ENCODE measurements at regions not wholly inside any gene's neighbourhood (a gene's known extent, or its start where the extent isn't known, plus 50 kb on each side); places are given as distances from the start of the nearest gene placed in this dataset.
"Not testable (repeated sequence)": the region's sequence is repeated elsewhere in the genome, so short reads cannot be mapped to it uniquely, and the experiment has no call there.

- Histone ChIP-seq H2BK120ac (ENCODE audit: low read depth, low read length) (no peak overlapping the region), H3K9me3 (ENCODE audit: control insufficient read depth, low read length) (peaks cover 32% of the 10 kb centered on the region), H3K79me1 (replicated peaks; ENCODE audit: low read length, poor library complexity, severe bottlenecking) (no peaks in the 10 kb centered on the region), H3K9ac (ENCODE audit: low read length) (no peak overlapping the region), H2BK15ac (ENCODE audit: low read depth, poor library complexity, severe bottlenecking) (no peak overlapping the region), H3K27me3 (ENCODE audit: control insufficient read depth in 1 of 2, insufficient read depth in 1 of 2, low read length in 2 of 2) (no peaks in the 10 kb centered on the region), H3K18ac (ENCODE audit: low read depth in 1 of 2, low read length in 2 of 2) (no peak overlapping the region), H3K23ac (ENCODE audit: low read length in 2 of 2) (no peak overlapping the region), H2AFZ (ENCODE audit: low read depth, low read length) (no peak overlapping the region), H2AK5ac (ENCODE audit: low read length, severe bottlenecking) (no peak overlapping the region), H3K4ac (ENCODE audit: low read depth in 1 of 2, low read length in 2 of 2) (no peak overlapping the region), H3K4me1 (ENCODE audit: control insufficient read depth, insufficient read depth, low read depth, low read length) (no peaks in the 10 kb centered on the region), H3K36me3 (ENCODE audit: control insufficient read depth in 1 of 2, insufficient read depth in 2 of 2, low read depth in 1 of 2, low read length in 2 of 2) (no peaks in the 10 kb centered on the region), H3K4me3 (ENCODE audit: insufficient read depth in 1 of 2, low read depth in 1 of 2, low read length in 2 of 2) (no peak overlapping the region), H2BK12ac (ENCODE audit: low read length in 2 of 2) (no peak overlapping the region), H3K4me2 (ENCODE audit: low read length, poor library complexity, severe bottlenecking) (no peak overlapping the region), H4K91ac (ENCODE audit: low read length) (no peak overlapping the region), H3K14ac (ENCODE audit: low read length in 2 of 2) (no peak overlapping the region), H3K27ac (ENCODE audit: low read length, poor library complexity, severe bottlenecking) (no peak overlapping the region), H4K8ac (ENCODE audit: low read length) (no peak overlapping the region), H2BK5ac (ENCODE audit: low read depth, low read length, poor library complexity, severe bottlenecking) (no peak overlapping the region)
- DNase-seq, result no peak
- WGBS, result 50% methylated on average over 1 of the region's 2 CpGs
Measured at GRCh38 chr7:63065684-63066083, 933.0 kb upstream of the ZNF722 start.

GRCh38 chr7:63066235-63066634, 932.4 kb upstream of the ZNF722 start:
- H3K27ac ChIP-seq (ENCODE audit: low read length, poor library complexity, severe bottlenecking); H4K91ac ChIP-seq (ENCODE audit: low read length); H2AFZ ChIP-seq (ENCODE audit: low read depth, low read length); H3K4me2 ChIP-seq (ENCODE audit: low read length, poor library complexity, severe bottlenecking); H2BK15ac ChIP-seq (ENCODE audit: low read depth, poor library complexity, severe bottlenecking); H3K9ac ChIP-seq (ENCODE audit: low read length); H2BK120ac ChIP-seq (ENCODE audit: low read depth, low read length); H3K18ac ChIP-seq (ENCODE audit: low read depth in 1 of 2, low read length in 2 of 2); H3K4ac ChIP-seq (ENCODE audit: low read depth in 1 of 2, low read length in 2 of 2); H2AK5ac ChIP-seq (ENCODE audit: low read length, severe bottlenecking); DNase-seq; H2BK12ac ChIP-seq (ENCODE audit: low read length in 2 of 2); H4K8ac ChIP-seq (ENCODE audit: low read length); H3K23ac ChIP-seq (ENCODE audit: low read length in 2 of 2); H3K36me3 ChIP-seq (ENCODE audit: control insufficient read depth in 1 of 2, insufficient read depth in 2 of 2, low read depth in 1 of 2, low read length in 2 of 2); H3K4me3 ChIP-seq (ENCODE audit: insufficient read depth in 1 of 2, low read depth in 1 of 2, low read length in 2 of 2); H2BK5ac ChIP-seq (ENCODE audit: low read depth, low read length, poor library complexity, severe bottlenecking); H3K79me1 ChIP-seq (replicated peaks; ENCODE audit: low read length, poor library complexity, severe bottlenecking); H3K4me1 ChIP-seq (ENCODE audit: control insufficient read depth, insufficient read depth, low read depth, low read length); H3K14ac ChIP-seq (ENCODE audit: low read length in 2 of 2); H3K27me3 ChIP-seq (ENCODE audit: control insufficient read depth in 1 of 2, insufficient read depth in 1 of 2, low read length in 2 of 2): not testable (repeated sequence)
- H3K9me3 ChIP-seq (ENCODE audit: control insufficient read depth, low read length), result peaks cover 37% of the 10 kb centered on the region
- WGBS, result 39% methylated on average over 2 of the region's 4 CpGs

- WGBS, result 89% methylated on average over 42 of the region's 42 CpGs
- Histone ChIP-seq H3K79me1 (replicated peaks; ENCODE audit: low read length, poor library complexity, severe bottlenecking) (no peaks in the 10 kb centered on the region), H3K14ac (ENCODE audit: low read length in 2 of 2) (no peak overlapping the region)
Measured at GRCh38 chr7:63067897-63068585, 930.6 kb upstream of the ZNF722 start.

GRCh38 chr7:63070696-63071095, 928.0 kb upstream of the ZNF722 start:
- Histone ChIP-seq H3K4ac (ENCODE audit: low read depth in 1 of 2, low read length in 2 of 2) (no peak overlapping the region), H2BK120ac (ENCODE audit: low read depth, low read length) (no peak overlapping the region), H3K27me3 (ENCODE audit: control insufficient read depth in 1 of 2, insufficient read depth in 1 of 2, low read length in 2 of 2) (no peaks in the 10 kb centered on the region), H4K8ac (ENCODE audit: low read length) (no peak overlapping the region), H3K4me3 (ENCODE audit: insufficient read depth in 1 of 2, low read depth in 1 of 2, low read length in 2 of 2) (no peak overlapping the region), H2BK12ac (ENCODE audit: low read length in 2 of 2) (no peak overlapping the region), H3K23ac (ENCODE audit: low read length in 2 of 2) (no peak overlapping the region), H3K4me2 (ENCODE audit: low read length, poor library complexity, severe bottlenecking) (no peak overlapping the region), H2BK5ac (ENCODE audit: low read depth, low read length, poor library complexity, severe bottlenecking) (no peak overlapping the region), H3K4me1 (ENCODE audit: control insufficient read depth, insufficient read depth, low read depth, low read length) (no peaks in the 10 kb centered on the region), H3K9me3 (ENCODE audit: control insufficient read depth, low read length) (peaks cover 59% of the 10 kb centered on the region), H3K14ac (ENCODE audit: low read length in 2 of 2) (no peak overlapping the region), H3K27ac (ENCODE audit: low read length, poor library complexity, severe bottlenecking) (no peak overlapping the region), H3K9ac (ENCODE audit: low read length) (no peak overlapping the region), H2AFZ (ENCODE audit: low read depth, low read length) (no peak overlapping the region), H2BK15ac (ENCODE audit: low read depth, poor library complexity, severe bottlenecking) (no peak overlapping the region), H3K36me3 (ENCODE audit: control insufficient read depth in 1 of 2, insufficient read depth in 2 of 2, low read depth in 1 of 2, low read length in 2 of 2) (no peaks in the 10 kb centered on the region), H2AK5ac (ENCODE audit: low read length, severe bottlenecking) (no peak overlapping the region), H3K79me1 (replicated peaks; ENCODE audit: low read length, poor library complexity, severe bottlenecking) (no peaks in the 10 kb centered on the region), H4K91ac (ENCODE audit: low read length) (no peak overlapping the region), H3K18ac (ENCODE audit: low read depth in 1 of 2, low read length in 2 of 2) (no peak overlapping the region)
- 39% methylated on average over 6 of the region's 6 CpGs for WGBS
- DNase-seq, result no peak

More at GRCh38 chr7:63067897-63068585, 930.6 kb upstream of the ZNF722 start:
- no peak overlapping the region for H3K4me2 ChIP-seq (ENCODE audit: low read length, poor library complexity, severe bottlenecking)
- no peak overlapping the region for H4K91ac ChIP-seq (ENCODE audit: low read length)
- no peaks in the 10 kb centered on the region for H3K4me1 ChIP-seq (ENCODE audit: control insufficient read depth, insufficient read depth, low read depth, low read length)
- H3K36me3 ChIP-seq (ENCODE audit: control insufficient read depth in 1 of 2, insufficient read depth in 2 of 2, low read depth in 1 of 2, low read length in 2 of 2), result no peaks in the 10 kb centered on the region
- H3K27ac ChIP-seq (ENCODE audit: low read length, poor library complexity, severe bottlenecking), result no peak overlapping the region
- no peak overlapping the region for H2BK5ac ChIP-seq (ENCODE audit: low read depth, low read length, poor library complexity, severe bottlenecking)
- no peak overlapping the region for H3K4me3 ChIP-seq (ENCODE audit: insufficient read depth in 1 of 2, low read depth in 1 of 2, low read length in 2 of 2)
- H2BK12ac ChIP-seq (ENCODE audit: low read length in 2 of 2), result no peak overlapping the region
- no peak overlapping the region for H2AK5ac ChIP-seq (ENCODE audit: low read length, severe bottlenecking)
- peaks cover 50% of the 10 kb centered on the region for H3K9me3 ChIP-seq (ENCODE audit: control insufficient read depth, low read length)
- H3K27me3 ChIP-seq (ENCODE audit: control insufficient read depth in 1 of 2, insufficient read depth in 1 of 2, low read length in 2 of 2), result no peaks in the 10 kb centered on the region
- no peak overlapping the region for H4K8ac ChIP-seq (ENCODE audit: low read length)
- no peak overlapping the region for H2BK120ac ChIP-seq (ENCODE audit: low read depth, low read length)
- no peak for DNase-seq
- H2AFZ ChIP-seq (ENCODE audit: low read depth, low read length), result no peak overlapping the region
- no peak overlapping the region for H2BK15ac ChIP-seq (ENCODE audit: low read depth, poor library complexity, severe bottlenecking)
- H3K9ac ChIP-seq (ENCODE audit: low read length), result no peak overlapping the region
- no peak overlapping the region for H3K18ac ChIP-seq (ENCODE audit: low read depth in 1 of 2, low read length in 2 of 2)
- no peak overlapping the region for H3K4ac ChIP-seq (ENCODE audit: low read depth in 1 of 2, low read length in 2 of 2)
- H3K23ac ChIP-seq (ENCODE audit: low read length in 2 of 2), result no peak overlapping the region

Data from mesenchymal stem cell (in vitro differentiated cells and primary cell).